GM12874 (cell line): ENCODE measurements at regions not wholly inside any gene's neighbourhood (a gene's known extent, or its start where the extent isn't known, plus 50 kb on each side); places are given as distances from the start of the nearest gene placed in this dataset.

Experiments
- TF ChIP-seq, protein P1 (sequence below): IDR thresholded peaks from 2 replicates; pipeline ENCODE4 v1.5.1; 2011; ENCODE audit warnings: low read depth, mild to moderate bottlenecking, control low read depth, low read length, moderate library complexity; ENCODE audit not compliant: insufficient read depth

DNA sequence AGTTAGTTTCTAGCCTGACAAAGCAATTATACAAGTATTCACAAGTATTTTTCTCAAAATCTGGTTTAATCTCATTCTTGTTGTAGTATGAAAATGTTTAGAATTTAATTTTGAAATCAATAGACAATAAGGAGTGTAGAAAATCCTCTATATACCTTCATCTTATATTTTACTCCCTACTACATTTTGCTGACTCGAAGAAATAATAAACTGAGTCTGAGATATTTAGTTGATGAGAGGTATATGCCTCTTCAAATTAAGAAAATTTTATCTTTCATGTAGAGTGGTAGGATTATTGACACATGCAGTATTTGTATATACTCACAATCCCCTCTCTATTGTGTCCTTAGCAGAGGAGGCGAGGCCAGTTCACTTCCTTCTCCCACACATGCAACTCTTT is 477.7 kb downstream of the MAN2A1 start:
- TF ChIP-seq, protein P1, sequence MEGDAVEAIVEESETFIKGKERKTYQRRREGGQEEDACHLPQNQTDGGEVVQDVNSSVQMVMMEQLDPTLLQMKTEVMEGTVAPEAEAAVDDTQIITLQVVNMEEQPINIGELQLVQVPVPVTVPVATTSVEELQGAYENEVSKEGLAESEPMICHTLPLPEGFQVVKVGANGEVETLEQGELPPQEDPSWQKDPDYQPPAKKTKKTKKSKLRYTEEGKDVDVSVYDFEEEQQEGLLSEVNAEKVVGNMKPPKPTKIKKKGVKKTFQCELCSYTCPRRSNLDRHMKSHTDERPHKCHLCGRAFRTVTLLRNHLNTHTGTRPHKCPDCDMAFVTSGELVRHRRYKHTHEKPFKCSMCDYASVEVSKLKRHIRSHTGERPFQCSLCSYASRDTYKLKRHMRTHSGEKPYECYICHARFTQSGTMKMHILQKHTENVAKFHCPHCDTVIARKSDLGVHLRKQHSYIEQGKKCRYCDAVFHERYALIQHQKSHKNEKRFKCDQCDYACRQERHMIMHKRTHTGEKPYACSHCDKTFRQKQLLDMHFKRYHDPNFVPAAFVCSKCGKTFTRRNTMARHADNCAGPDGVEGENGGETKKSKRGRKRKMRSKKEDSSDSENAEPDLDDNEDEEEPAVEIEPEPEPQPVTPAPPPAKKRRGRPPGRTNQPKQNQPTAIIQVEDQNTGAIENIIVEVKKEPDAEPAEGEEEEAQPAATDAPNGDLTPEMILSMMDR: no peak

DNA sequence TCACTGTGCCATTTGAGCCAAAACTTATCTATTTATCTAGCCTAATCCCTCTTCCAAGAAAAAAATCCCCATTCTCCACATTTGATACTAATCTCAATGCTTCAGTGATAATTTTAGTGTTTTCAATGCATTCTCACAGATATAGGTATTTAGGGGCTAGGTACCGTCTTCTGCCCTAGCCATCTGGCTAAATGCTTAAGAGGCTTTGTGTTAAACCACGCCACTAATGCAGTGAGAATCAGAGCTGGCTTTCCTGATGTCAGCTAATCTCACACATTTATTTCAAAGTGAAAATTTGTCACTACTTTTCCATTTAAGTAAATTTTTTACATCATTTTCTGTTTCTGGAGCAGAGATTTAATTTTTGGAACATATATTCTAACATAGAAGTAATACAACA is 479.7 kb downstream of the MAN2A1 start:
- TF ChIP-seq, protein P1: no peak

DNA sequence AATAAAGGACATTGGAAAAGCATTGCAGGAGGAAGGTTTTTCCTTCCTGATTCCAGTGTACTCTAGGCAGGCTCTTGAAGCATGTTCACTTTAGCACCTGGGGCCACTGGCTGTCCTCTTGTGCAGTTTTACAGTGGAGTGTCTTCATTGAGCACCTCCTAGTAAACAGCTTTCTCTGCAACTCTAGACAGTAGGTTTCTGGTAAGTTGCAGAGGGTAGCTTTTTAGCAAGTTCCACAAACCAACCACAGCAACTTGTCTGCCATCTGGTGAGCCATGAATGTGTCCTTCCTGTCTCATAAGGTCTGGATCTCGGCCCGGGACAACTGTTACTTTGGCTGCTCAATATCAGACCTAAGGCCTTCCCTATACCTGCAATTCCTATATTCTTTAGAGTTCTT is 488.0 kb downstream of the MAN2A1 start:
- TF ChIP-seq, protein P1: no peak

DNA sequence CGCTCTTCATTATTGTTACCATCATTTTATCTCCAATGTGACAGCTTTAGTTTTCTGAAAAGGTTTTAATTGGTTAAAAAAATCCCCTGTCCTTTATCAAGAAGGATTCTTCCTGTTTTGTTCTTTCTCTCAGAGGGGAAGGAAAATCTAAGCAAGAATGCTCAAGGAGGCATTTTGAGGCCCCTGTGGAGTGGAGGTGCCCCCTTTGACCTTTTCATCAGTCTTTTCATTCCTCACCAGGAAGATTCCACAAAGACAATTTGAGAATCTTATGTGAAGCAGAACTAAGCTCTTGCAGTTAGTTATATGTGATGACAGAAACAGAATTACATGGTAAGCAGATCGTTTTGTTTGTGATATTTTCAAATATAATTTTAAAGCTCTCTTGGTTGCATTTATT is 489.6 kb downstream of the MAN2A1 start:
- TF ChIP-seq, protein P1: no peak

DNA sequence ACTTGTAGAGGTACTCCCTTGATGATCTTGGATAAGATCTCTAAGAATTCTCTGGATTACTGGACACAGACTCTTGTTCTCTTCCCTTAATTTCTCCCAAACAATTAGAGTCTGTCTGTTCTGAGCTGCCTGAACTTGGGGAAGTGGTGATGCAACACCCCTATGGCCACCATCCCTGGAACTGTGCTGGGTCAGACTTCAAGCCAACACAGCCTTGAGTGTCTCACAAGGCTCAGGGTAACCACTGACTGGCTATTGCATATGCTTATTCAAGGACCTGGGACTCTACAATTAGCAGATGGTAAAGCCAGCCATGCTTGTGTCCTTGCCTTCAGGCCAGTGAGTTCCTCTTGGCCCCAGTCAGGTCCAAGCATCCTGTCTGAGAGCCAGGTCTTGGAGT is 504.5 kb downstream of the MAN2A1 start:
- TF ChIP-seq, protein P1: no peak

DNA sequence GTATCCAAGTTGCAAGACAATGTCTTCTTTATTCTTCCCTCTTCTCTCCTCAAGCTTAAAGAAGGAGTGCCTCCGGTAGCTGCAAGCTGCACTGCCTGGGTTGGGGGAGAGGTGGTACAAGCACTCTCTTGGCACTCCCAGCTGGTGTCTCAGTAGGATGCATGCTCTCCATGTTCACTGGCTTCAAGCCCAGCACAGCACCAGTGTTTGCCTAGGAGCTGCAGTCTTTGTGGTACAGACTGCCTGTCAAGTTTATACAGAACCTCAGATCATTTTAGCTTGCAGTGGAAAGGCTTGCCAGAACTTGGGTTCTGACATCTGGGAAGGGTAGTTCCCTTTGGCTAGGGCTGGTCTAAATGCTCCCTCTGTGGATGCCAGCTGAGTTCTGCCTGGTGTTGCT is 505.6 kb downstream of the MAN2A1 start:
- TF ChIP-seq, protein P1: no peak

DNA sequence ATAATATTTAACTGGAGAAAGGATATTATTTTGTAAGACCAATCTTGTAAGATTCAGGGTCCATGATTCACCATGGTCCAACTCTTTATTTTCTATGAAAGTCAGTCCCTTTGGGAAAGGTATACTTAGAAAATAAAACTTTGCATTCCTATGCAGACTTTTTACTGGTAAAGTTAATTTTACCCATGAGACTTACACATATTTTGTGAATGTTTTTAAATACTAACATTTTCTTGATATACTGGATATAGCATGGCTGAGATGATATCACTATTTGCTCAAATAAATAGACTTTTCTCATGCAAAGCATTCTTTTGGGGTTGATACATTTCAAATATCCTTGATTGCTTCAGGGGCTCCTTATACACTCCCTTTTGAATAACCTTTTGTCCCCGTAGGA is 512.1 kb downstream of the MAN2A1 start:
- TF ChIP-seq, protein P1: no peak

DNA sequence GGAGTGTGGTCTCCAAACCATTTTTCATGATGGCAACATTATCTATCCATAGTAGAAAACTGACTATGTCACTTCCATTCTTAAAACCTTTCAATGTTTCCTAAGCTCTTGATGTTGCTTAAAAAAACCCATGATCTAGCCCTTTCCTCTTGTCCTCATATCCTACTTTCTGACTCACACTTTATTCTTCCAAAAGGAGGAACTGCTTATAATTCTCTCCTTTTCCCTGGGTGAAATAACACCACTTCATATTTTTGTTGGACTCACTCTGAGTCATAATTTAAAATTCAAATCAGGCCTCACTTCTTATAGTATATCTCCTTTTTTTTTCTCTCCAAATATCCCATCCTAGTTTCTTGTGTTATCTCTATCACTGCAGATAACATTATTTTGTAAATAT is 513.9 kb downstream of the MAN2A1 start:
- TF ChIP-seq, protein P1: no peak
